KMS-11 (cell line): ENCODE measurements at regions not wholly inside any gene's neighbourhood (a gene's known extent, or its start where the extent isn't known, plus 50 kb on each side); places are given as distances from the start of the nearest gene placed in this dataset.

ENCODE experiments used
- H2AFZ ChIP-seq: fragments of 200-600 bp; sonication (generic); 2 replicates; pipeline ENCODE4 v1.6.1; 2016; ENCODE audit warnings: antibody characterized with exemption, mixed run types, low read depth
- H3K27ac ChIP-seq: fragments of 200-600 bp; sonication (generic); 2 replicates; pipeline ENCODE4 v1.6.1; 2016; ENCODE audit warnings: mild to moderate bottlenecking, mixed run types
- H3K27me3 ChIP-seq: fragments of 200-600 bp; sonication (generic); 2 replicates; pipeline ENCODE4 v1.6.1; 2017; ENCODE audit warnings: mild to moderate bottlenecking, low read depth, mixed run types, moderate library complexity; ENCODE audit not compliant: insufficient read depth
- H3K36me3 ChIP-seq: fragments of 200-600 bp; sonication (generic); 2 replicates; pipeline ENCODE4 v1.6.1; 2017; ENCODE audit warnings: mild to moderate bottlenecking, mixed run types; ENCODE audit not compliant: insufficient read depth
- H3K4me1 ChIP-seq: fragments of 200-600 bp; sonication (generic); 2 replicates; pipeline ENCODE4 v1.6.1; 2016; ENCODE audit warnings: mild to moderate bottlenecking, low read depth, mixed run types; ENCODE audit not compliant: poor library complexity, severe bottlenecking
- H3K4me2 ChIP-seq: fragments of 200-600 bp; sonication (generic); 2 replicates; pipeline ENCODE4 v1.7.0; 2016; ENCODE audit warnings: mild to moderate bottlenecking, mixed run types
- H3K4me3 ChIP-seq: fragments of 200-600 bp; sonication (generic); IDR thresholded peaks from 2 replicates; pipeline ENCODE4 v1.6.1; 2017; ENCODE audit warnings: low read depth, low read length, mixed read lengths; ENCODE audit not compliant: insufficient read depth
- H3K79me2 ChIP-seq: fragments of 200-600 bp; sonication (generic); 2 replicates; pipeline ENCODE4 v1.6.1; 2016; ENCODE audit warnings: low read depth, mixed run types; ENCODE audit not compliant: insufficient read depth
- H3K9ac ChIP-seq: fragments of 200-600 bp; sonication (generic); 2 replicates; pipeline ENCODE4 v1.6.1; 2016; ENCODE audit warnings: mild to moderate bottlenecking, mixed run types
- H4K20me1 ChIP-seq: fragments of 200-600 bp; sonication (generic); 2 replicates; pipeline ENCODE4 v1.6.1; 2016; ENCODE audit warnings: mild to moderate bottlenecking, mixed run types; ENCODE audit not compliant: insufficient read depth
- TF ChIP-seq, protein P1 (sequence below): fragments of 200-600 bp; sonication (generic); conservative IDR thresholded peaks from 2 replicates; pipeline ENCODE4 v1.6.1; 2017; ENCODE audit warnings: low read depth, mild to moderate bottlenecking, antibody characterized with exemption, low read length, moderate library complexity, mixed read lengths

DNA sequence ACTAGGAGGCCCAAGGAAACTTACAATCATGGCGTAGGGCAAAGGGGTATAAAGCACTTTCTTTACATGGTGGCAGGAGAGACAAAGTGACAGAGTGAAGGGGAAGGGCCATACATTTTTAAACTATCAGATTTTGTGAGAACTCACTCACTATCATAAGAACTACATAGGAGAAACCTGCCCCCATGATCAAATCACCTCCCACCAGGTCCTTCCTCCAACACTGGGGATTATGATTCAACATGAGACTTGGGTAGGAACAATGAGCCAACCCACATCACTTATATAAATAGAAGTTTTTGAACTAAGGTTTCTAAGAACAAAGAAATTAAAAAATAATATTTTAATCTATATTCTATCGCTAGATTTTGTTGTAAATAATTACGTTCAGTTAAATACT lies 460.3 kb upstream of the TYRP1 start:
- Histone ChIP-seq H3K79me2 (no peaks in the 10 kb centered on the region), H3K36me3 (no peaks in the 10 kb centered on the region), H3K4me1 (peaks cover 11% of the 10 kb centered on the region), H3K27ac (no peak overlapping the region), H2AFZ (no peak overlapping the region), H3K9ac (no peak overlapping the region), H3K27me3 (no peaks in the 10 kb centered on the region), H3K4me3 (no peak overlapping the region), H4K20me1 (no peaks in the 10 kb centered on the region), H3K4me2 (no peak overlapping the region)
- TF ChIP-seq, protein P1, sequence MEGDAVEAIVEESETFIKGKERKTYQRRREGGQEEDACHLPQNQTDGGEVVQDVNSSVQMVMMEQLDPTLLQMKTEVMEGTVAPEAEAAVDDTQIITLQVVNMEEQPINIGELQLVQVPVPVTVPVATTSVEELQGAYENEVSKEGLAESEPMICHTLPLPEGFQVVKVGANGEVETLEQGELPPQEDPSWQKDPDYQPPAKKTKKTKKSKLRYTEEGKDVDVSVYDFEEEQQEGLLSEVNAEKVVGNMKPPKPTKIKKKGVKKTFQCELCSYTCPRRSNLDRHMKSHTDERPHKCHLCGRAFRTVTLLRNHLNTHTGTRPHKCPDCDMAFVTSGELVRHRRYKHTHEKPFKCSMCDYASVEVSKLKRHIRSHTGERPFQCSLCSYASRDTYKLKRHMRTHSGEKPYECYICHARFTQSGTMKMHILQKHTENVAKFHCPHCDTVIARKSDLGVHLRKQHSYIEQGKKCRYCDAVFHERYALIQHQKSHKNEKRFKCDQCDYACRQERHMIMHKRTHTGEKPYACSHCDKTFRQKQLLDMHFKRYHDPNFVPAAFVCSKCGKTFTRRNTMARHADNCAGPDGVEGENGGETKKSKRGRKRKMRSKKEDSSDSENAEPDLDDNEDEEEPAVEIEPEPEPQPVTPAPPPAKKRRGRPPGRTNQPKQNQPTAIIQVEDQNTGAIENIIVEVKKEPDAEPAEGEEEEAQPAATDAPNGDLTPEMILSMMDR: no peak

DNA sequence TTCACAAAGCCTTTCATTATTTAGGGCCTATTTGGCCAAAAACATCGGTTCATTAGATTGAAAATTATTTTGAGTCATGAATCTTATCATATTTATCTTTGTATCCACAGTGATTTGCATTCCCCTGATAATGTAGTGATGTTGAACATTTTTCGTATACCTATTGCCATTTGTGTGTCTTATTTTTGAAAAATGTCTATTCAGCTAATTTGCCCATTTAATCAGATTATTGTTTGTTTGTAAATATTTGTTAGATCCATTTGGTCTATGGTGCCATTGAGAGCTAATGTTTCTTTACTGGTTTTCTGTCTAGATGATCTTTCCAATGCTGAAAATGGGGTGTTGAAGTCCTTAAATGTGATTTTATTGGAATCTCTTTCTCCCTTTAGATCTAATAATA lies 439.2 kb upstream of the TYRP1 start:
- Histone ChIP-seq H3K4me1 (no peaks in the 10 kb centered on the region), H4K20me1 (no peaks in the 10 kb centered on the region)

GRCh38 chr9:12266758-12267157 lies 426.4 kb upstream of the TYRP1 start:
- TF ChIP-seq, protein P1: no peak
- H2AFZ ChIP-seq: no peak overlapping the region

More for the DNA sequence above, 439.2 kb upstream of the TYRP1 start:
- H3K27me3 ChIP-seq: no peaks in the 10 kb centered on the region
- no peak overlapping the region for H3K9ac ChIP-seq
- TF ChIP-seq, protein P1: no peak
- no peaks in the 10 kb centered on the region for H3K36me3 ChIP-seq
- no peak overlapping the region for H2AFZ ChIP-seq
- no peaks in the 10 kb centered on the region for H3K79me2 ChIP-seq
- no peak overlapping the region for H3K4me3 ChIP-seq
- H3K4me2 ChIP-seq: no peak overlapping the region
- no peak overlapping the region for H3K27ac ChIP-seq

DNA sequence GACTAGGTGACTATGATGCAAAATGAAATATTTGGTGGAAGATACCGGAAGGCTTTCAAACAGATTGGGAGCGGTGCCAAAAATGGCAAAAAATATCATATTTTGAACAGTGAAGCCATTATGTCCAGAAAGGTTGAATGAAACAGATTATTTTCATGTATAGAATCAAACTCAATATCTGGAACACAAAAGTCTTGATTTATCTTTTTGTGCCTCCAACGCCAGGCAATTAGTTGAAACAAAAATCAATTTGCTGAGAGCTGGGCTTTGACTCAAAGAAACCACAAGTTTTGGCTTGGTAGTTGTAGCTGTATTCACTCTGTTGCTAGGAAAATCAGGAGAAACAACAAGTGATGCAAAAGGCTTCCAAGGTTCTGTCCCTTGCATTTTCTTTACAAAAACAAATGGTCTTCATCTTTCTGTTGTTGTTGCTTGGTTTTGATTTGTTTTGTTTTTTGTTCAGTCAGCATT lies 421.7 kb upstream of the TYRP1 start:
- H3K4me3 ChIP-seq: no peak overlapping the region
- no peaks in the 10 kb centered on the region for H3K4me1 ChIP-seq
- H3K9ac ChIP-seq: no peak overlapping the region
- TF ChIP-seq, protein P1: no peak
- no peak overlapping the region for H3K27ac ChIP-seq
- H2AFZ ChIP-seq: no peak overlapping the region
- no peaks in the 10 kb centered on the region for H4K20me1 ChIP-seq
- no peak overlapping the region for H3K4me2 ChIP-seq
- no peaks in the 10 kb centered on the region for H3K79me2 ChIP-seq
- H3K27me3 ChIP-seq: no peaks in the 10 kb centered on the region
- no peaks in the 10 kb centered on the region for H3K36me3 ChIP-seq

More at GRCh38 chr9:12266758-12267157, 426.4 kb upstream of the TYRP1 start:
- Histone ChIP-seq H3K36me3 (no peaks in the 10 kb centered on the region), H3K4me2 (no peak overlapping the region), H3K27me3 (no peaks in the 10 kb centered on the region), H3K4me3 (no peak overlapping the region), H3K79me2 (no peaks in the 10 kb centered on the region), H3K27ac (no peak overlapping the region), H3K9ac (no peak overlapping the region), H4K20me1 (no peaks in the 10 kb centered on the region), H3K4me1 (no peaks in the 10 kb centered on the region)
